ENCODE measurements at regions not wholly inside any gene's neighbourhood (a gene's known extent, or its start where the extent isn't known, plus 50 kb on each side); places are given as distances from the start of the nearest gene placed in this dataset.

DNA sequence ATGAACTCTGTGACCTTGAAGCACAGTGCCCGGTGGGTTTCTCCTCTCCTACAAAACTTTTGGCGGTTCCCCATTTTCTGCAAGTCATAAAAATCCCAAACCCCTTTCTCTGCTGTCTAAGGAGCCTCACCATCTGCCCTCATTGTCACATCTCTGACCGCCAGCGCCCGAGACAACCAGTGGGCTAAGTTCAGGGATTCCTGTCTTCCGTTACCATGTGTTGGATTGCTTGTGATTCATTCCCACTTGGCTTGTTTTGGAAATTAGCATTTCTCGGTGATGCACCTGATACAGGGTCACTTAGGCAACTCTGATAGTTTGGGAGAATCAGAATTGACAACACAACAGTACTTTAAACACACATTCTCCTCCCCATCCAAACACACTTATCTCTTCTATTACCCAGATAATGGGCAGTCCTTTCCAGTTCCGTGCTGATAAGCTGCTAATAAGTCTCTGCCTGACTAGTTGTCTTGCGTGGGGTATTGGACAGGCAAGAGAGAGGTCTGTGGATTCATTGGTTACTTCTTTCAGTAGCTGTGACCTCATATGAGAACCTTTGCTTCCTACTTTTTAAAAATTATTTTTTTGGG, 70.0 kb upstream of the KLF4 start:
- no peak overlapping the region for H3K4me3 ChIP-seq (replicated peaks; ENCODE audit: low read depth, low read length)
- TF ChIP-seq, protein P1, sequence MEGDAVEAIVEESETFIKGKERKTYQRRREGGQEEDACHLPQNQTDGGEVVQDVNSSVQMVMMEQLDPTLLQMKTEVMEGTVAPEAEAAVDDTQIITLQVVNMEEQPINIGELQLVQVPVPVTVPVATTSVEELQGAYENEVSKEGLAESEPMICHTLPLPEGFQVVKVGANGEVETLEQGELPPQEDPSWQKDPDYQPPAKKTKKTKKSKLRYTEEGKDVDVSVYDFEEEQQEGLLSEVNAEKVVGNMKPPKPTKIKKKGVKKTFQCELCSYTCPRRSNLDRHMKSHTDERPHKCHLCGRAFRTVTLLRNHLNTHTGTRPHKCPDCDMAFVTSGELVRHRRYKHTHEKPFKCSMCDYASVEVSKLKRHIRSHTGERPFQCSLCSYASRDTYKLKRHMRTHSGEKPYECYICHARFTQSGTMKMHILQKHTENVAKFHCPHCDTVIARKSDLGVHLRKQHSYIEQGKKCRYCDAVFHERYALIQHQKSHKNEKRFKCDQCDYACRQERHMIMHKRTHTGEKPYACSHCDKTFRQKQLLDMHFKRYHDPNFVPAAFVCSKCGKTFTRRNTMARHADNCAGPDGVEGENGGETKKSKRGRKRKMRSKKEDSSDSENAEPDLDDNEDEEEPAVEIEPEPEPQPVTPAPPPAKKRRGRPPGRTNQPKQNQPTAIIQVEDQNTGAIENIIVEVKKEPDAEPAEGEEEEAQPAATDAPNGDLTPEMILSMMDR (IDR thresholded peaks at IDR 0.05; ENCODE audit: low read depth, low read length, missing control alignments), result no peak
- no peak for DNase-seq (ENCODE audit: extremely low read depth, low read depth)

DNA sequence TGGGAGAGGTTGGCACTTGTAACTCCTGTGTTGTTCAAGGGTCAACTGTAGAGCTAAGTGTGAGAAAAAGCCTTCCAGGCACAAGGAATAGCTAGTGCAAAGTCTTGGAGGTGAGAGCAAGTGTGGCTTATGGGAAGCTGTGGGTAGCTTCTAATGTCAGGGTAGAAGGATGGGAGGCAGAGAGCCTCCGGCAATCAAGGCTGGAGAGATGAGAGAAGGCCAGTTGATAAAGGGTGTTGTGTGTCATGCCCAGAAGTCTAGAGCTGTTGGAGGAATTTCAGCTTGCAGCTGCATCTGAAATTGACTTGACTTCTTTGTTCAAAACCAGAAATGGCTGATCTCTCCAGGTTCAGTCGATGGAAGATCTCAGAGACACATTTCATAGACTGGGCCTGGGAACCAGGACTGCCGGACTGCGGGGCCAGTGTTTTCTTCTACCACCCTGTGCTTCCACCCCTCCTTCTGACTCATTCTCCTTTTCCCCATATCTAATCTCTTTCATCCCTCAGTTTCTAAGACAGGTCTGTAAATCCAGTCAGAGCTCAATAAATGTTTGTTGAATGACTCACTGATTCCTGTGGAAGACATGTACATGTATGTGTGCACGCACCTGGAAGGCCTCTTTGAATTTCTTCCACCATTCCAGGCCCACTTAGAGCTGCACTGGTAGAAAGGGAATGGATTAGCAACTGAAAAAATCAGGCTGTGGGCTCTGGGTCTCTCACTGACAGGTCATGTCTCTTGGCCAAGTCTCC, 67.8 kb upstream of the KLF4 start:
- no peak overlapping the region for H3K4me3 ChIP-seq (replicated peaks; ENCODE audit: low read depth, low read length)
- TF ChIP-seq, protein P1 (IDR thresholded peaks at IDR 0.05; ENCODE audit: low read depth, low read length, missing control alignments), result no peak
- DNase-seq (ENCODE audit: extremely low read depth, low read depth), result no peak

DNA sequence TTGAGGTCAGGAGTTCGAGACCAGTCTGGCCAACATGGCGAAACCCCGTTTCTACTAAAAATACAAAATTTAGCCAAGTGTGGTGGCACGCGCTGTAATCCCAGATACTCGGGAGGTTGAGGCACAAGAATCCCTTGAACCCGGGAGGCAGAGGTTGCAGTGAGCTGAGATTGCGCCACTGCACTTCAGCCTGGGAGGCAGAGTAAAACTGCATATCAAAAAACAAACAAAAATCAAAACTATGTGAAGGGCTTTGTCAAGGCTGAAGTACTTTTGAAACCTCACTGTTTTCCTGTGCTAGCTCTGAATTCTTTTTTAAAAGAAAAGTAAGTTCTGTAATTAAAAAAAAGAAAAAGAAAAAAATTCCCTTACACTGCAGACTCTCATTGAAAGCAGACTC, 65.1 kb upstream of the KLF4 start:
- no peak overlapping the region for H3K4me3 ChIP-seq (replicated peaks; ENCODE audit: low read depth, low read length)
- no peak for DNase-seq (ENCODE audit: extremely low read depth, low read depth)
- TF ChIP-seq, protein P1 (IDR thresholded peaks at IDR 0.05; ENCODE audit: low read depth, low read length, missing control alignments), result no peak

DNA sequence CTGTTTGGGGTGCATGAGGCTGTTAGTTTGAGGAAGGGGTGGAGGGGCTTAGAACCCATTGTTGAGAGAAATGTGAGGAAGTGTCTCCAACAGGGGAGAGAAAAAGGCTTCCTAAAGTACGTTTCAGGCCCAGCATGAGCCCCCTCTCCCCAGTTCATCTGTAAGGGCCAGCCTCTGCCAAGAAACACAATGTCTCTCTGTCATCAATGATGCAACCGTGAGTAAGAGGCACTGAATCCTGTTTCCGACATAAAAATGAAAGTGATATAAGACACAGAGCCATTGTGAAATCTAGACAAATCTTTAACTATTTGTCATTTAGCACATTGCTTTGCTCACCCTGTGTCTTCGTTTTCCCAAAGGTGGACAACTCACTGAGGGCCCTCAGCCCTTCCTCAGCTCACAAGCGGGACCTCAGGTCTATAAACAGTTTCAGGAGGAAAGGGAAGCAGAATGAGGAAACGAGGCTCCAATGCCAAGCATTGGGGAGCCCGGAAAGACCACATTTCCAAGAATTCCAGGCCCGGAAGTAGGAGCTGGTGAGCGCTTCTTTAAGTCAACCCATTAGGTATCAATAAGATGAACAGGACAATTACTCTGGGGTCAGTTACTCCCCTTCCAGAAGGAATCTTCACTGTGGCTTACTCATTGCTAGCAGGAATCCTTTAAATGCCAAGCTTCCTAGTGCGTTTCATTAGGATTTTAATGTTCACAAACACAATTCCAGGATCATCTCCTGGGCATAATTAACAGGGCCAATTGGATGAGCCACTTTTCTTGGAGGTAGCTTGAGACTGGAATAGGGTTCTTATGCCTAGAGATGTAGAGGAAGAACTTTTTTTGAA, 59.0 kb upstream of the KLF4 start:
- DNase-seq (ENCODE audit: extremely low read depth, low read depth), result peak; percentile 22
- TF ChIP-seq, protein P1 (IDR thresholded peaks at IDR 0.05; ENCODE audit: low read depth, low read length, missing control alignments), result no peak
- H3K4me3 ChIP-seq (replicated peaks; ENCODE audit: low read depth, low read length), result no peak overlapping the region

DNA sequence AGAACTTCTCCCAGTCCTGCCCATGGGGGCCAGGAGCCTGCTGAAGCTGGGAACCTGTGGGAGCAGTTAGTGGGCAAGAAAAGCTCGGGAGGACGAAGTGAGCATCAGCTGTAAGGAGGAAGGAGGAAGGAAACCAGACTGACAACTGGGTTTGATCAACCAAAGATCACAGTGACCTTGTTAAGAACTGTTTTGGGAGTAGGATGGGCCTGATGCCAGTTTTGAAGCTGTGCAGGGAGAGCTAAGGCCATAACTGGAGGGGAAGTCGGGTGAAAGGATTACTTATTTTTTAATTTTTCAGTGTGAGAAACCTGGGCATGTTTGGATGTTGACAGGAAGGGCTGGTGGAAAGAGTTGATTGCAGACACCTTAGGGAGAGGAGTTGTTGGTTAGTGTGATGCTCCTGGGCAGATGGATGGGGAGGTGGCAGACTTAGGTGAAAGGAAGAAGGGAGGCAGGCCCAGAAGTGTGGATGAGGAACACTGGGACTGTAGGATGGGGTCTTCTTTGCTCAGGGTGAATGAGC, 58.3 kb upstream of the KLF4 start:
- no peak for DNase-seq (ENCODE audit: extremely low read depth, low read depth)
- TF ChIP-seq, protein P1 (IDR thresholded peaks at IDR 0.05; ENCODE audit: low read depth, low read length, missing control alignments), result no peak
- H3K4me3 ChIP-seq (replicated peaks; ENCODE audit: low read depth, low read length), result no peak overlapping the region

DNA sequence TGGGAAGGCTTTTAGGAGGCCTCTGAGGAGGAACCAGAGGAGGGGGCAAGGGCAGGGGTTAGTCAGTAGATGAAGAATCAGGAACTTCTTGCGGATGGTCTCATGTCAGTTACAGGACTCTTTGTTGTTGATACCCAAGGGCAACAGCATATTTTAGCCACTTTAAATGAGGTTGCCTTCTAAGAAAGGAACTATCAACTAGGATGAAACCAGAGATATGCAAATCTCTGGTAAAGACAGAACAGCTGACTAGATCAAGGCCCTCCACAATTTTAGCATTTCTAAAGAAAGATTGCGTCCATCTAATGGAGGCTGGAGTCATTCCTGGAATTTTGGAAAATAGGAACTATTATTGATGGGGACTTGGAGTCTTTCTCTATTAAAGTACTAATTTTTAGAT, 57.7 kb upstream of the KLF4 start:
- H3K4me3 ChIP-seq (replicated peaks; ENCODE audit: low read depth, low read length), result no peak overlapping the region
- TF ChIP-seq, protein P1 (IDR thresholded peaks at IDR 0.05; ENCODE audit: low read depth, low read length, missing control alignments), result no peak
- no peak for DNase-seq (ENCODE audit: extremely low read depth, low read depth)

All from HFF-Myc (cell line).